Stimulated activated CD4-positive, alpha-beta T cell treated with anti-CD3 and anti-CD28 coated beads, Interleukin-1b, Interleukin-23, amount 100 ng/mL, for 1 hour (primary cell): ENCODE measurements at regions not wholly inside any gene's neighbourhood (a gene's known extent, or its start where the extent isn't known, plus 50 kb on each side); places are given as distances from the start of the nearest gene placed in this dataset.
"Not testable (repeated sequence)": the region's sequence is repeated elsewhere in the genome, so short reads cannot be mapped to it uniquely, and the experiment has no call there.

Source experiments
- DNase-seq, 2 donors: peaks; one replicate each; pipeline ENCODE4 v3.0.0-alpha.2; 2020; ENCODE audit warnings: low read depth in 2 of 2

GRCh38 chr9:21597284-21597683 is 115.2 kb upstream of the IFNE start:
- DNase-seq = no peak

GRCh38 chr9:21598749-21599148 is 116.6 kb upstream of the IFNE start:
- DNase-seq = no peak

GRCh38 chr9:21605489-21605931 is 123.4 kb upstream of the IFNE start:
- no peak for DNase-seq

- no peak for DNase-seq
Measured at GRCh38 chr9:21607576-21607975, 125.5 kb upstream of the IFNE start.

- no peak for DNase-seq
Measured at GRCh38 chr9:21608200-21608599, 126.1 kb upstream of the IFNE start.

- DNase-seq = no peak
Measured at GRCh38 chr9:21609506-21609905, 127.4 kb upstream of the IFNE start.

GRCh38 chr9:21611891-21612290 is 129.8 kb upstream of the IFNE start:
- no peak for DNase-seq

- no peak for DNase-seq
Measured at GRCh38 chr9:21615018-21615417, 132.9 kb upstream of the IFNE start.

GRCh38 chr9:21615446-21615845 is 133.3 kb upstream of the IFNE start:
- no peak for DNase-seq

GRCh38 chr9:21616082-21616778 is 134.1 kb upstream of the IFNE start:
- DNase-seq = no peak

- no peak for DNase-seq
Measured at GRCh38 chr9:21624675-21625644, 142.8 kb upstream of the IFNE start.

- no peak for DNase-seq
Measured at GRCh38 chr9:21626493-21626892, 144.4 kb upstream of the IFNE start.

GRCh38 chr9:21628954-21629353 is 146.8 kb upstream of the IFNE start:
- DNase-seq = not testable (repeated sequence)

GRCh38 chr9:21634951-21635350 is 152.8 kb upstream of the IFNE start:
- no peak for DNase-seq

- DNase-seq = no peak
Measured at GRCh38 chr9:21638104-21638503, 156.0 kb upstream of the IFNE start.

- no peak for DNase-seq
Measured at GRCh38 chr9:21653091-21653490, 149.3 kb upstream of the MTAP start.

- DNase-seq = no peak
Measured at GRCh38 chr9:21653589-21653988, 148.8 kb upstream of the MTAP start.

GRCh38 chr9:21656776-21657674 is 145.4 kb upstream of the MTAP start:
- DNase-seq = no peak

GRCh38 chr9:21657966-21658667 is 144.3 kb upstream of the MTAP start:
- no peak for DNase-seq

- no peak for DNase-seq
Measured at GRCh38 chr9:21660976-21661375, 141.5 kb upstream of the MTAP start.

GRCh38 chr9:21661626-21662025 is 140.8 kb upstream of the MTAP start:
- no peak for DNase-seq
